NB4 (cell line): ENCODE measurements at regions not wholly inside any gene's neighbourhood (a gene's known extent, or its start where the extent isn't known, plus 50 kb on each side); places are given as distances from the start of the nearest gene placed in this dataset.

ENCODE experiments used
- DNase-seq: peaks from one replicate; pipeline ENCODE4 v3.0.0; 2010; ENCODE audit warnings: low read depth
- H3K4me3 ChIP-seq: one replicate; pipeline ENCODE4 v1.5.1; 2011; ENCODE audit warnings: mild to moderate bottlenecking, low read depth, low read length, moderate library complexity
- CTCF ChIP-seq: IDR thresholded peaks from one replicate; pipeline ENCODE4 v1.5.1; 2012; ENCODE audit warnings: low read depth, low read length
- MAX ChIP-seq: IDR thresholded peaks from 2 replicates; pipeline ENCODE4 v1.6.1; 2011; ENCODE audit warnings: low read depth, low read length
- MYC ChIP-seq: IDR thresholded peaks from 2 replicates; pipeline ENCODE4 v1.6.1; 2011; ENCODE audit warnings: low read depth, low read length
- POLR2A ChIP-seq: IDR thresholded peaks from 2 replicates; pipeline ENCODE4 v1.6.1; 2011; ENCODE audit warnings: mild to moderate bottlenecking; ENCODE audit not compliant: insufficient read length; ENCODE audit errors: extremely low read depth

GRCh38 chr2:192250961-192251360, 56.2 kb upstream of the TMEFF2 start:
- TF ChIP-seq MYC: no peak
- TF ChIP-seq POLR2A: no peak
- TF ChIP-seq CTCF: no peak
- TF ChIP-seq MAX: no peak
- H3K4me3 ChIP-seq: no peak overlapping the region
- DNase-seq: no peak

- TF ChIP-seq MYC: no peak
- TF ChIP-seq MAX: no peak
- no peak for TF ChIP-seq CTCF
- TF ChIP-seq POLR2A: no peak
- H3K4me3 ChIP-seq: no peak overlapping the region
- no peak for DNase-seq
These were observed 52.7 kb upstream of the TMEFF2 start for GRCh38 chr2:192247456-192247855.

- DNase-seq: no peak
- H3K4me3 ChIP-seq: no peak overlapping the region
- TF ChIP-seq CTCF (no peak), MYC (no peak), MAX (no peak), POLR2A (no peak)
These were observed 51.6 kb upstream of the TMEFF2 start for GRCh38 chr2:192246297-192246696.

GRCh38 chr2:192245329-192245728, 50.6 kb upstream of the TMEFF2 start:
- H3K4me3 ChIP-seq: no peak overlapping the region
- no peak for DNase-seq
- TF ChIP-seq POLR2A (no peak), CTCF (no peak), MYC (no peak), MAX (no peak)
